ENCODE measurements at regions not wholly inside any gene's neighbourhood (a gene's known extent, or its start where the extent isn't known, plus 50 kb on each side); places are given as distances from the start of the nearest gene placed in this dataset.

DNA sequence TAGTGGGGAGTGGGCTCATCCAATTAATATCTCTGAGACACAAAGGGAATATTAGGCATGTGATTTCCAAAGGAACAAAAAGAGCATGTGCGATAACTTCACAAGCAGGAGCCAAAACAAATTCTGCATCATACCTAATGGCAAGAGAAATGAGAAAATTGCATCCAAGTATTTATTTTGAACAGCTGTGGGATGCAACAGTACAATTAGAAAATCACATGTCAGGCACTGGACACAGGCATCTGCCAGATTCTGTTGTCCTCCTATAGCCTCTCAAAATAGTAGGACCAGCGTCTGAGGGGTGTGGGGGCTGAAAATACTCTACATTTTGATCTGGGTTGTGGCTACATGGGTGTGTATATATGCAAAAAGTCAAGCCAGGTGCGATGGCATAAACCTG, 66.3 kb downstream of the EDN1 start:
- Mint-ChIP-seq H3K4me1 (peaks cover 35 to 37% of the 10 kb centered on the region in 2 experiments), H3K27ac (no peak overlapping the region; a peak in 1 of 7 replicates), H3K27me3 (ENCODE audit: low read depth) (no peaks in the 10 kb centered on the region), H3K4me3 (no peak overlapping the region), H3K9me3 (peaks cover 22 to 23% of the 10 kb centered on the region in 2 experiments), H3K36me3 (ENCODE audit: insufficient read depth in 1 of 3, low read depth in 3 of 3) (peaks cover 15 to 22% (median 16%) of the 10 kb centered on the region in 3 experiments)
- Histone ChIP-seq H3K4me1 (ENCODE audit: insufficient read depth, low read length) (0 out of 2 replicates have a peak, but pooled peaks cover 4% of the 10 kb centered on the region), H4K91ac (ENCODE audit: insufficient read length, low read depth, low read length) (no peak overlapping the region), H3T11ph (ENCODE audit: low read length) (no peak overlapping the region), H2BK12ac (ENCODE audit: insufficient read length, low read depth, low read length) (no peak overlapping the region), H3K27me3 (ENCODE audit: insufficient read depth, low read length) (no peaks in the 10 kb centered on the region), H3K4ac (ENCODE audit: low read depth, low read length) (no peak overlapping the region), H4K20me1 (ENCODE audit: control insufficient read depth, insufficient read depth, insufficient read length) (no peaks in the 10 kb centered on the region), H2BK15ac (ENCODE audit: low read depth, low read length) (no peak overlapping the region), H3K56ac (ENCODE audit: insufficient read length, low read depth, low read length) (no peak overlapping the region), H2BK120ac (ENCODE audit: low read depth, low read length, poor library complexity, severe bottlenecking) (no peak overlapping the region), H2BK5ac (ENCODE audit: insufficient read length, low read length) (no peak overlapping the region), H3K79me1 (ENCODE audit: insufficient read depth, low read depth, low read length, poor library complexity, severe bottlenecking) (no peaks in the 10 kb centered on the region), H3K14ac (ENCODE audit: insufficient read depth, low read length) (no peak overlapping the region), H2AK5ac (ENCODE audit: insufficient read length, low read length) (no peak overlapping the region), H3K18ac (ENCODE audit: insufficient read length, low read depth, low read length) (no peak overlapping the region), H2BK20ac (ENCODE audit: low read depth, low read length, poor library complexity, severe bottlenecking) (no peak overlapping the region), H4K8ac (replicated peaks; ENCODE audit: insufficient read length, low read depth, low read length) (no peak overlapping the region), H3K4me2 (ENCODE audit: insufficient read depth, insufficient read length, low read length) (no peak overlapping the region), H3K23ac (ENCODE audit: insufficient read length, low read depth, low read length) (no peak overlapping the region), H3K9ac (ENCODE audit: extremely low read depth, insufficient read length, low read length) (no peak overlapping the region), H3K79me2 (ENCODE audit: insufficient read depth, low read length) (no peaks in the 10 kb centered on the region), H4K5ac (ENCODE audit: insufficient read length, low read depth, low read length) (no peak overlapping the region), H2AFZ (ENCODE audit: low read length) (no peak overlapping the region), H3K9me3 (ENCODE audit: control insufficient read depth, low read depth, low read length) (no peaks in the 10 kb centered on the region), H3K23me2 (ENCODE audit: insufficient read length, low read depth, low read length, poor library complexity, severe bottlenecking) (no peaks in the 10 kb centered on the region), H3K27ac (ENCODE audit: insufficient read length, low read depth, low read length) (no peak overlapping the region)
- TF ChIP-seq, protein P1, sequence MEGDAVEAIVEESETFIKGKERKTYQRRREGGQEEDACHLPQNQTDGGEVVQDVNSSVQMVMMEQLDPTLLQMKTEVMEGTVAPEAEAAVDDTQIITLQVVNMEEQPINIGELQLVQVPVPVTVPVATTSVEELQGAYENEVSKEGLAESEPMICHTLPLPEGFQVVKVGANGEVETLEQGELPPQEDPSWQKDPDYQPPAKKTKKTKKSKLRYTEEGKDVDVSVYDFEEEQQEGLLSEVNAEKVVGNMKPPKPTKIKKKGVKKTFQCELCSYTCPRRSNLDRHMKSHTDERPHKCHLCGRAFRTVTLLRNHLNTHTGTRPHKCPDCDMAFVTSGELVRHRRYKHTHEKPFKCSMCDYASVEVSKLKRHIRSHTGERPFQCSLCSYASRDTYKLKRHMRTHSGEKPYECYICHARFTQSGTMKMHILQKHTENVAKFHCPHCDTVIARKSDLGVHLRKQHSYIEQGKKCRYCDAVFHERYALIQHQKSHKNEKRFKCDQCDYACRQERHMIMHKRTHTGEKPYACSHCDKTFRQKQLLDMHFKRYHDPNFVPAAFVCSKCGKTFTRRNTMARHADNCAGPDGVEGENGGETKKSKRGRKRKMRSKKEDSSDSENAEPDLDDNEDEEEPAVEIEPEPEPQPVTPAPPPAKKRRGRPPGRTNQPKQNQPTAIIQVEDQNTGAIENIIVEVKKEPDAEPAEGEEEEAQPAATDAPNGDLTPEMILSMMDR (conservative IDR thresholded peaks at IDR 0.05), result no peak
- no peak for DNase-seq
- WGBS (ENCODE audit: extremely low coverage, insufficient read length, low lambda C conversion rate), result no CpG with 5 or more reads among the region's 3 CpGs

Measured in H9 (cell line).